Smooth muscle cell (in vitro differentiated cells): ENCODE measurements at regions not wholly inside any gene's neighbourhood (a gene's known extent, or its start where the extent isn't known, plus 50 kb on each side); places are given as distances from the start of the nearest gene placed in this dataset.
"Not testable (repeated sequence)": the region's sequence is repeated elsewhere in the genome, so short reads cannot be mapped to it uniquely, and the experiment has no call there.

ENCODE experiments used
- DNase-seq: peaks from one replicate; lab custom pipeline; 2025; ENCODE audit not compliant: unreplicated experiment; lab: John Stamatoyannopoulos, UW
- H2AFZ ChIP-seq: fragments of 200-600 bp; sonication (generic); 2 replicates; pipeline ENCODE4 v1.6.0; 2016; ENCODE audit warnings: antibody characterized with exemption, low read depth, mild to moderate bottlenecking
- H3F3A ChIP-seq: fragments of 200-600 bp; sonication (generic); 2 replicates; pipeline ENCODE4 v1.6.0; 2017; ENCODE audit warnings: antibody characterized with exemption, low read depth
- H3K27ac ChIP-seq: fragments of 200-600 bp; sonication (generic); 2 replicates; pipeline ENCODE4 v1.5.1; 2016; ENCODE audit warnings: low read depth, mild to moderate bottlenecking
- H3K27me3 ChIP-seq: fragments of 200-600 bp; sonication (generic); 2 replicates; pipeline ENCODE4 v1.6.1; 2016; ENCODE audit warnings: low read depth, mild to moderate bottlenecking
- H3K36me3 ChIP-seq: fragments of 200-600 bp; sonication (generic); 2 replicates; pipeline ENCODE4 v1.5.1; 2016; ENCODE audit warnings: low read depth
- H3K4me1 ChIP-seq: fragments of 200-600 bp; sonication (generic); 2 replicates; pipeline ENCODE4 v1.5.1; 2016; ENCODE audit warnings: low read depth
- H3K4me2 ChIP-seq: fragments of 200-600 bp; sonication (generic); 2 replicates; pipeline ENCODE4 v1.6.0; 2016; ENCODE audit warnings: mild to moderate bottlenecking
- H3K4me3 ChIP-seq: fragments of 200-600 bp; sonication (generic); 2 replicates; pipeline ENCODE4 v1.5.1; 2016; ENCODE audit warnings: mild to moderate bottlenecking
- H3K79me2 ChIP-seq: fragments of 200-600 bp; sonication (generic); 2 replicates; pipeline ENCODE4 v1.6.0; 2016; ENCODE audit warnings: low read depth, mild to moderate bottlenecking
- H3K9ac ChIP-seq: fragments of 200-600 bp; sonication (generic); 2 replicates; pipeline ENCODE4 v1.6.0; 2016; ENCODE audit warnings: low read depth
- H3K9me3 ChIP-seq: fragments of 200-600 bp; sonication (generic); replicated peaks from 2 replicates; pipeline ENCODE4 v1.5.1; 2016; ENCODE audit warnings: low read depth
- H4K20me1 ChIP-seq: fragments of 200-600 bp; sonication (generic); 2 replicates; pipeline ENCODE4 v1.6.0; 2016; ENCODE audit warnings: low read depth
- WGBS: methylation state at CpG from one replicate; pipeline ENCODE4 v1.1.7; 2016; ENCODE audit warnings: low lambda C conversion rate; 5-methylcytosine and 5-hydroxymethylcytosine counted together
- TF ChIP-seq, protein P1 (sequence below): fragments of 200-600 bp; sonication (generic); IDR thresholded peaks from 2 replicates; pipeline ENCODE4 v1.5.1; 2017; ENCODE audit warnings: borderline replicate concordance, mild to moderate bottlenecking, antibody characterized with exemption; ENCODE audit not compliant: insufficient read depth, poor library complexity, severe bottlenecking

DNA sequence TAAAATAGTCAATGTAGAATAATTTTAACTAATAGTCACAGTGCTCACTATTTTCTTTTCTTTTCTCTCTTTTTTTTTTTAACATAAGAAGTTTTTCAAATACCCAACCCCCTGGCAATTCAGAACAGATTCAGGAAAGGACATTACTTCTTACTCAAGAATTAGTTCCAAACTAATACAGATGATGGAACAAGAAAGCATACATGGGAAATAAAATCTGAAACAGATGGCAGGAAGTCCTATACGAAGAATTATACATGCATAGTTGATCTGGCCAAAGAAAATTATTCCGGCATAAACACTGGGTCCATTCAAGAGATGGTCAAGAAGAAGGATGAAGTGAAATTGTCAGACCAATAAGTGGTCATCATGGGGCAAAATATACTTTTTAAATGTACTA, 614.4 kb upstream of the INTU start:
- H3K9me3 ChIP-seq: no peaks in the 10 kb centered on the region
- no peak overlapping the region for H3K4me2 ChIP-seq
- H3K4me1 ChIP-seq: no peaks in the 10 kb centered on the region
- no peak overlapping the region for H2AFZ ChIP-seq
- no peak overlapping the region for H3K4me3 ChIP-seq
- no peak overlapping the region for H3K27ac ChIP-seq
- no peaks in the 10 kb centered on the region for H3K27me3 ChIP-seq
- TF ChIP-seq, protein P1, sequence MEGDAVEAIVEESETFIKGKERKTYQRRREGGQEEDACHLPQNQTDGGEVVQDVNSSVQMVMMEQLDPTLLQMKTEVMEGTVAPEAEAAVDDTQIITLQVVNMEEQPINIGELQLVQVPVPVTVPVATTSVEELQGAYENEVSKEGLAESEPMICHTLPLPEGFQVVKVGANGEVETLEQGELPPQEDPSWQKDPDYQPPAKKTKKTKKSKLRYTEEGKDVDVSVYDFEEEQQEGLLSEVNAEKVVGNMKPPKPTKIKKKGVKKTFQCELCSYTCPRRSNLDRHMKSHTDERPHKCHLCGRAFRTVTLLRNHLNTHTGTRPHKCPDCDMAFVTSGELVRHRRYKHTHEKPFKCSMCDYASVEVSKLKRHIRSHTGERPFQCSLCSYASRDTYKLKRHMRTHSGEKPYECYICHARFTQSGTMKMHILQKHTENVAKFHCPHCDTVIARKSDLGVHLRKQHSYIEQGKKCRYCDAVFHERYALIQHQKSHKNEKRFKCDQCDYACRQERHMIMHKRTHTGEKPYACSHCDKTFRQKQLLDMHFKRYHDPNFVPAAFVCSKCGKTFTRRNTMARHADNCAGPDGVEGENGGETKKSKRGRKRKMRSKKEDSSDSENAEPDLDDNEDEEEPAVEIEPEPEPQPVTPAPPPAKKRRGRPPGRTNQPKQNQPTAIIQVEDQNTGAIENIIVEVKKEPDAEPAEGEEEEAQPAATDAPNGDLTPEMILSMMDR: no peak
- H3K36me3 ChIP-seq: no peaks in the 10 kb centered on the region
- DNase-seq: no peak
- 93% methylated on average over 2 of the region's 2 CpGs for WGBS
- no peaks in the 10 kb centered on the region for H4K20me1 ChIP-seq
- H3K79me2 ChIP-seq: no peaks in the 10 kb centered on the region
- no peaks in the 10 kb centered on the region for H3F3A ChIP-seq
- H3K9ac ChIP-seq: no peak overlapping the region

DNA sequence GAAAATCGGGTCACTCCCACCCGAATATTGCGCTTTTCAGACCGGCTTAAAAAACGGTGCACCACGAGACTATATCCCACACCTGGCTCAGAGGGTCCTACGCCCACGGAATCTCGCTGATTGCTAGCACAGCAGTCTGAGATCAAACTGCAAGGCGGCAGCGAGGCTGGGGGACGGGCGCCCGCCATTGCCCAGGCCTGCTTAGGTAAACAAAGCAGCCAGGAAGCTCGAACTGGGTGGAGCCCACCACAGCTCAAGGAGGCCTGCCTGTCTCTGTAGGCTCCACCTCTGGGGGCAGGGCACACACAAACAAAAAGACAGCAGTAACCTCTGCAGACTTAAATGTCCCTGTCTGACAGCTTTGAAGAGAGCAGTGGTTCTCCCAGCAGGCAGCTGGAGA, 611.9 kb upstream of the INTU start:
- not testable (repeated sequence) for H3K9ac ChIP-seq, DNase-seq, H3K4me1 ChIP-seq, H4K20me1 ChIP-seq, H2AFZ ChIP-seq, H3K4me2 ChIP-seq, H3K27ac ChIP-seq, H3K79me2 ChIP-seq, H3K4me3 ChIP-seq, H3K27me3 ChIP-seq, H3K9me3 ChIP-seq, H3F3A ChIP-seq, H3K36me3 ChIP-seq
- 80% methylated on average over 15 of the region's 15 CpGs for WGBS

DNA sequence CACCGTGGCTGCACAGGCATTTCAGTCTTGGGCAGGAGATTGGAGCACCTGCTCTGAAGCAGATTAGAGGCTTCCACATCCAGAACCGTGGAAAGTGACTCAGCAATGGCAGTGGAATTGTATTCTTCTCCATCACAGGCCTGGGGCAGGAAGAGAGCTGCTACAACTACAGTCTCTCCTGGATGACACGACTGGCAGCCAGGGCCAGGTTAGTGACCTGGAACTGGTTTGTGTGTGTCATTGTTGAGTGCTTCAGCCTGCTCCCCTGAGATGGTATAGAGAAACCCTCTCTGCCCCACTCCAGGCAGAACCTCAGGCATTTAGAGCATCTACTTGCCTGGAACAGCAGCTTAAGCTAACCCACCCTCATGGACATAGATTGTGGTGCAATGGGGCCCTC, 596.5 kb upstream of the INTU start:
- H3K9ac ChIP-seq: no peak overlapping the region
- no peaks in the 10 kb centered on the region for H3K4me1 ChIP-seq
- H3K27me3 ChIP-seq: no peaks in the 10 kb centered on the region
- H3K9me3 ChIP-seq: no peaks in the 10 kb centered on the region
- H3K27ac ChIP-seq: no peak overlapping the region
- no peaks in the 10 kb centered on the region for H3K79me2 ChIP-seq
- TF ChIP-seq, protein P1: no peak
- no peak overlapping the region for H3K4me3 ChIP-seq
- no peaks in the 10 kb centered on the region for H4K20me1 ChIP-seq
- H3K36me3 ChIP-seq: no peaks in the 10 kb centered on the region
- H3F3A ChIP-seq: no peaks in the 10 kb centered on the region
- H2AFZ ChIP-seq: no peak overlapping the region
- no peak overlapping the region for H3K4me2 ChIP-seq
- WGBS: 86% methylated on average over 3 of the region's 3 CpGs
- DNase-seq: no peak

DNA sequence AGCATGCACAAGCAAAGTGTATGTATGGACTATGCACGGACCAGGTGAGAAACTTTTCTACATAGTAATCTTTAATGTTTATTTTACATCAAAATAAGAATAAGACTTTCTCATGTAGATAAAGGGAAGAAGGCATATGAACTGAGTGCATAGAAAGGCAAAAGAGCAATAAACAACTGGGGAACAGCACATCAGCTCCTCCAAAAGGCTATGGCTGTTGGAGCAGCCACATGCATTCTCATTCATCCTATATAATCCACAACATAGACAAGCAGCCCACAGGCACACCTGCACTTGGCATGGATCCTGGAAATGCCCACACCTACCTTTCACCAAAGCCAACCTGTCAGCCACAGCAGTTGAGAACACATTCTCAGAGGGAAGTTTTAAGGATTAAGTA, 586.9 kb upstream of the INTU start:
- Histone ChIP-seq H4K20me1 (no peaks in the 10 kb centered on the region), H3K4me3 (no peak overlapping the region), H3K4me2 (no peak overlapping the region), H2AFZ (no peak overlapping the region), H3K9ac (no peak overlapping the region), H3K27me3 (no peaks in the 10 kb centered on the region), H3K36me3 (no peaks in the 10 kb centered on the region), H3K4me1 (no peaks in the 10 kb centered on the region), H3K79me2 (no peaks in the 10 kb centered on the region), H3F3A (no peaks in the 10 kb centered on the region), H3K27ac (peak overlapping the region; percentile 23), H3K9me3 (no peaks in the 10 kb centered on the region)
- no peak for DNase-seq
- WGBS: 38% methylated on average over 1 of the region's 1 CpG
- TF ChIP-seq, protein P1: no peak
